ENCODE measurements at regions not wholly inside any gene's neighbourhood (a gene's known extent, or its start where the extent isn't known, plus 50 kb on each side); places are given as distances from the start of the nearest gene placed in this dataset.

DNA sequence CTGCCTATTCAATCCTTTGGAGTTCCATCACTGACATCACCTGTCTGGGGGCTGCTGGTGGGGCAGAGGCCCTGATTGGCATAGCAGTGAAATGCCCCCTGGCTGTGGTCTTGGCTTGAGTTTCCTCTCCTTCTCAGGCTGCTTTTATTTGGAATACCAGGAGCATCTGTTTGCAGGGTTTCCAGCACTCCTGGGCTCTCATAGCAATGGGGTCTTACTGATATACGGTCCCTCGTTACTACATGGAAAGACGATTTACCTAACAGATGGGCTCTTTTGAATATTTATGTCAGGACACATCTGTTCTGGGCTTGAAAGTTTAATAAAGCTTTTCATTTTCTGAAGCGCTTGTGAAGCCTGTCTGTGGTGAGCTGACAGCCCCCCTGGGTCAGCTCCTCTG, 230.3 kb downstream of the SLC4A3 start:
- TF ChIP-seq POLR2AphosphoS5 (IDR thresholded peaks at IDR 0.05) = no peak
- no peak for TF ChIP-seq POLR2A (IDR thresholded peaks at IDR 0.05)
- TF ChIP-seq, protein P1, sequence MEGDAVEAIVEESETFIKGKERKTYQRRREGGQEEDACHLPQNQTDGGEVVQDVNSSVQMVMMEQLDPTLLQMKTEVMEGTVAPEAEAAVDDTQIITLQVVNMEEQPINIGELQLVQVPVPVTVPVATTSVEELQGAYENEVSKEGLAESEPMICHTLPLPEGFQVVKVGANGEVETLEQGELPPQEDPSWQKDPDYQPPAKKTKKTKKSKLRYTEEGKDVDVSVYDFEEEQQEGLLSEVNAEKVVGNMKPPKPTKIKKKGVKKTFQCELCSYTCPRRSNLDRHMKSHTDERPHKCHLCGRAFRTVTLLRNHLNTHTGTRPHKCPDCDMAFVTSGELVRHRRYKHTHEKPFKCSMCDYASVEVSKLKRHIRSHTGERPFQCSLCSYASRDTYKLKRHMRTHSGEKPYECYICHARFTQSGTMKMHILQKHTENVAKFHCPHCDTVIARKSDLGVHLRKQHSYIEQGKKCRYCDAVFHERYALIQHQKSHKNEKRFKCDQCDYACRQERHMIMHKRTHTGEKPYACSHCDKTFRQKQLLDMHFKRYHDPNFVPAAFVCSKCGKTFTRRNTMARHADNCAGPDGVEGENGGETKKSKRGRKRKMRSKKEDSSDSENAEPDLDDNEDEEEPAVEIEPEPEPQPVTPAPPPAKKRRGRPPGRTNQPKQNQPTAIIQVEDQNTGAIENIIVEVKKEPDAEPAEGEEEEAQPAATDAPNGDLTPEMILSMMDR (IDR thresholded peaks at IDR 0.05) = no peak
- Histone ChIP-seq H3K4me3 (no peak overlapping the region), H3K36me3 (no peaks in the 10 kb centered on the region), H3K9me3 (no peaks in the 10 kb centered on the region), H3K4me1 (no peaks in the 10 kb centered on the region), H3K27me3 (peaks cover 0 to 18% of the 10 kb centered on the region in 2 donors), H3K27ac (no peak overlapping the region)
- intact Hi-C loops (cut with DNase I; ENCODE audit: low total_unique reads) = no loop called here
- no peak for DNase-seq (ENCODE audit: low spot score in 2 of 2)

DNA sequence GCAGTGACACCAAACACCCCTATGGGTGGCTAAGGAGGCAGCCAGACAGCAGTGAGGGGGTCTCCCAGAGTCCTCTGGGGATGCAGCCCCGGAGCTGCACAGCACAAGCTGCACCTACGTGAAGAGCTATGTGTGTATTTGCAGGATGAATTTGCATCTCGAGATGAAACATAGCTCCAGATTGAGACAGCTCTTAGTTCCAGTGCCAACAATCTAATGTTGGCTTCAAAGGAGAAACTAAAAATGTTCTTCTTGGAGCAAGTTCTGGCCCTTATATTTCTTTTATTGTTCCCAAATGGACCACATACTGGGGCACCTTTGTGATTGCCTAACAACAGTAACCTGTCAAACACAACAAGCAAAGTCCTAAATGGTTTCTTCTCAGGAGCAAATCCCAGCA, 233.9 kb downstream of the SLC4A3 start:
- DNase-seq (ENCODE audit: low spot score in 2 of 2) = no peak
- H3K27me3 ChIP-seq = peaks cover 0 to 21% of the 10 kb centered on the region in 2 donors
- H3K27ac ChIP-seq = no peak overlapping the region
- no peak overlapping the region for H3K4me3 ChIP-seq
- intact Hi-C loops (cut with DNase I; ENCODE audit: low total_unique reads) = no loop called here
- TF ChIP-seq POLR2A (IDR thresholded peaks at IDR 0.05) = no peak
- TF ChIP-seq POLR2AphosphoS5 (IDR thresholded peaks at IDR 0.05) = no peak
- TF ChIP-seq, protein P1 (IDR thresholded peaks at IDR 0.05) = no peak
- H3K9me3 ChIP-seq = no peaks in the 10 kb centered on the region
- no peaks in the 10 kb centered on the region for H3K36me3 ChIP-seq
- H3K4me1 ChIP-seq = no peaks in the 10 kb centered on the region

DNA sequence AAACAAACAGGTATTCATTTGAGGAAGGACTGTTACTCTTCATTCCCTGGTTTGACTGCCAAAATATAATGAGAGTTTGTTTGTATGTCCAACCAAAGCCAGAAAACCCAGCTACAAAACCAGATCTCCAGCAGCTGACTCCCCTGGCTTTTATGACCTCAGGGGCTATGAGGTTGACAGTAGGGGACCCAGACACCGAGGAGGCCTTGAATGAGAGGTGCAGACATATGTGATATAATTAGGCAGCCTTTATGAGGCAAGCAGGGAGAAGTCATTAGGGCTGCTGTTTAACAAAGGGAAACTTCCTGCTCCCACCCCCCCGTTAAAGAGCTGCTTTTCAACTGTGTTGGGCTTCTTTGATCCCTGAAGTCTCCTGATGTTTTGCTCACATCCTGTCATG, 236.7 kb downstream of the SLC4A3 start:
- H3K4me1 ChIP-seq = no peaks in the 10 kb centered on the region
- H3K4me3 ChIP-seq = no peak overlapping the region
- no peaks in the 10 kb centered on the region for H3K9me3 ChIP-seq
- no peak overlapping the region for H3K27ac ChIP-seq
- H3K27me3 ChIP-seq = peaks cover 0 to 3% of the 10 kb centered on the region in 2 donors
- no peaks in the 10 kb centered on the region for H3K36me3 ChIP-seq
- no peak for TF ChIP-seq POLR2AphosphoS5 (IDR thresholded peaks at IDR 0.05)
- TF ChIP-seq, protein P1 (IDR thresholded peaks at IDR 0.05) = no peak
- TF ChIP-seq POLR2A (IDR thresholded peaks at IDR 0.05) = no peak
- no peak for DNase-seq (ENCODE audit: low spot score in 2 of 2)
- intact Hi-C loops (cut with DNase I; ENCODE audit: low total_unique reads) = no loop called here

DNA sequence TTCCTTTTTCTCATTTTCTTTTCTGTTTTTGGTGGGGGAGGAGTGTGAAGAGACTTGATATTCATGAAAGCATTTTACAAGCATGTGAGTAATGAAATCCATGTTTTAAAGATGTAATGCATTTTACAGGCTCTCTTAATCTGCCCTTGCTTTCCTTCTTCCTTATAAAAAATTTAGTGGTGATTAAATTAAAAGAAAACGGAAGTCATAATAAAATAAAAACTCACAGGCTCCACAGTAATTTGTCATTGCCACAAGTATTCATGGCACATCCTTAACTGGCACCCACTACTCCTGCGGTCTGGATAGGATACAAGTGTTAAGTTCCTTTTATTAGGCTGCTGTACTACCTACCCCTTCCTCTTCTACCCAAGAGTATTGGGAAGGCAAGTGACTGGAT, 241.2 kb downstream of the SLC4A3 start:
- intact Hi-C loops (cut with DNase I; ENCODE audit: low total_unique reads) = no loop called here
- Histone ChIP-seq H3K27ac (no peak overlapping the region), H3K36me3 (no peaks in the 10 kb centered on the region), H3K27me3 (peaks cover 0 to 3% of the 10 kb centered on the region in 2 donors), H3K4me1 (no peaks in the 10 kb centered on the region), H3K9me3 (no peaks in the 10 kb centered on the region), H3K4me3 (no peak overlapping the region)
- TF ChIP-seq POLR2A (IDR thresholded peaks at IDR 0.05) (no peak), POLR2AphosphoS5 (IDR thresholded peaks at IDR 0.05) (no peak)
- TF ChIP-seq, protein P1 (IDR thresholded peaks at IDR 0.05) = no peak
- DNase-seq (ENCODE audit: low spot score in 2 of 2) = no peak

DNA sequence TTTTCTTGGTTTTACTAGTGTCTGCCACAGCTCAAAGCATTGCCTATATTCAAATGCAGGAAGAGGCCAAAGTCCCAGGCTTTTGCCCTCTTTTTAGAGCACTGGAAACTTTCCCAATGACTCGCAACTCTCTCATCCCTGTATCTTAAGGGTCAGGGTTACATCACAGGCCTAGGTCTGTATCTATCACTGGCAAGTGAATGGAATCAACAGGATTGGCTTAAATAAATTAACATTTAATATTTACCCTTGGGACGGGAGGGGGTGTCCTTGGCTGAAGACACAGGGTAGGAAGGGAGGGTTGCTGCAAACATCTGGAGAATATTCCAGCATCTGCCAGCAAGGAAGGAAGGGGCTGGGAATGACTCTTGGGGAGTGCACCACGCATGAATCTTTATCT, 242.6 kb downstream of the SLC4A3 start:
- intact Hi-C loops (cut with DNase I; ENCODE audit: low total_unique reads) = no loop called here
- no peak for DNase-seq (ENCODE audit: low spot score in 2 of 2)
- H3K4me3 ChIP-seq = no peak overlapping the region
- H3K4me1 ChIP-seq = no peaks in the 10 kb centered on the region
- no peak overlapping the region for H3K27ac ChIP-seq
- no peaks in the 10 kb centered on the region for H3K9me3 ChIP-seq
- TF ChIP-seq, protein P1 (IDR thresholded peaks at IDR 0.05) = no peak
- TF ChIP-seq POLR2A (IDR thresholded peaks at IDR 0.05) (no peak), POLR2AphosphoS5 (IDR thresholded peaks at IDR 0.05) (no peak)
- H3K36me3 ChIP-seq = no peaks in the 10 kb centered on the region
- H3K27me3 ChIP-seq = peaks cover 0 to 1% of the 10 kb centered on the region in 2 donors

Measured in breast epithelium (tissue), 4 donors.